Epithelial cell of prostate (primary cell): ENCODE measurements at regions not wholly inside any gene's neighbourhood (a gene's known extent, or its start where the extent isn't known, plus 50 kb on each side); places are given as distances from the start of the nearest gene placed in this dataset.
A peak's percentile ranks its signal among the peaks of the same experiment; 100 is the strongest.

Source experiments
- DNase-seq: peaks from one replicate; pipeline ENCODE4 v3.0.0-alpha.2; 2011; ENCODE audit warnings: low read depth, low spot score
- H3K27ac ChIP-seq: fragments of 450-650 bp; 2 replicates; pipeline ENCODE4 v1.5.1; 2017; ENCODE audit warnings: mild to moderate bottlenecking

DNA sequence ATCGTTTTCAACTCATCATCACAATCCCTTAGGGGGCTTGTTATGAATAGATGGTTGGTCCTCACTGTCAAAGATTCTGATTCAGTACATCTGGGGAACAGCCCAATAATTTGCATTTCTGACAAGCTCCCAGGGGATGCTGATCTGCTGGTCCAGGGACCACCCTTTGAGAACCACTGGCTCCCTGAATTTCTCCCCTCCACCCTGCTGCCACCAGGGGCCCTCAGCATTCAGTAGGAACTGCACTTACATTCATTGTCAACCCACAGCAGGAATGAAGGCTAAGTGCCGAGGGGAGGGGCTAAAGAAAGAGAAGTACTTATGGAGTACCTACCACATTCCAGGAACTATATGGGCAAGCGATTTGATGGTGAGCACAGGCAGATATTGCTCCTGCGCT, 85.9 kb downstream of the BOD1 start:
- no peak for DNase-seq
- H3K27ac ChIP-seq = no peak overlapping the region

DNA sequence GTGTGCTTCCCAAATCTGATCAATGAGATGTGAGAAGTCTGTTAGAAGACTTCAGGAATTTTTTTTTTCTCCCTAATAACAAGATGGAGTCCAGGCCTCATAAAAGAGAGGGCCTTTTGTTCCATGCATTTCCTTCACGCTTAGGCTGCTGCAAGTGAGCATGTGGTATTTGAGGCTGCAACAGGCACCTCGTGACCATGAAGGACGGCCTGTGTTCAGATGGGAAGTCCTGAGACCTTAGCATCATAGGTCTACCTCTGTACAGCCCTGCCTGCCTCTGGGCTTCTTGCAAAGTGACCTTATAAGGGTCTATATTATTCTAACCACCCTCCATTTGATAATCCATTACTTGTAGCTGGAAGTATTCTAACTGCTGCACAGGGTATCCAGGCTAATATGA, 86.6 kb downstream of the BOD1 start:
- no peak overlapping the region for H3K27ac ChIP-seq
- DNase-seq = no peak

DNA sequence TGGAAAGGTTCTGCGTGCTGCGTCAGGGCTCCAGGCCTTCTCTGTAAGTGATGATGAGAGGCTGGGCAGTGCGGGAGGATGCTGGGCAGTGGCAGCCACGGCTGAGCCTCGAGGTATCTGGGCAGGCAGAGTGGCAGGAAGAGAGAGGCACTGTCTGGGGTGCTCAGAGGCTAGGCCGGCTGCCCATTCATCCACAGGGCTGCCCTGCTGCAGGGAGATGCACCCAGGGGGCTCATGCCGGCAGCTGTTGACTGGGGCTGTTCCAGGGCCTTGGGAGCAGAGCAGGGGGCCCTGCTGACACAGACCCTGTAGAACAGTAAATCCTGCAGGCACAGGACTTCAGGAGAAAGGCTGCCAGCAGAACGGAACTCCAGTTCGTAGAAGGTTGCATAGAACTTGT, 88.8 kb downstream of the BOD1 start:
- no peak overlapping the region for H3K27ac ChIP-seq
- DNase-seq = no peak

- no peak overlapping the region for H3K27ac ChIP-seq
- no peak for DNase-seq
Measured at GRCh38 chr5:173524136-173524535, 92.3 kb downstream of the BOD1 start.

DNA sequence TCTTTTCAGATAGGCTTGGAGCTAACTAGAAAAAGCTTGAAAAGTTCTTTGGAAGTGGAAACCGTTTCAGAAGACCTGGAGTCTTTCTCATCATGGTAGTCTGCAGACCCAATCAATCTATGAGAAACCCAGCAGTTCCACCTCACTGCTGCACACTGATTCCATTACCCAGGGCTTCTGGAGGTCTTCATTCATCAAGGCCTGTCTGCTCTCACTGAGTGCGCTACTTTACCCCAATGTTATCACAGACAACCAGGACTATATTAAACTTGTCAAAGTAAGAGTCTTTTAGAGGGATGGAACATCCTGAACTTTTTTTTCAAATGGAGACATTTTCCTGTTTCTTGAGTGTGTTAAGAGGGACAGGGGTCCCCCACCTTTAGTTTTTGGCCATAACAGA, 93.1 kb downstream of the BOD1 start:
- no peak overlapping the region for H3K27ac ChIP-seq
- DNase-seq = no peak

DNA sequence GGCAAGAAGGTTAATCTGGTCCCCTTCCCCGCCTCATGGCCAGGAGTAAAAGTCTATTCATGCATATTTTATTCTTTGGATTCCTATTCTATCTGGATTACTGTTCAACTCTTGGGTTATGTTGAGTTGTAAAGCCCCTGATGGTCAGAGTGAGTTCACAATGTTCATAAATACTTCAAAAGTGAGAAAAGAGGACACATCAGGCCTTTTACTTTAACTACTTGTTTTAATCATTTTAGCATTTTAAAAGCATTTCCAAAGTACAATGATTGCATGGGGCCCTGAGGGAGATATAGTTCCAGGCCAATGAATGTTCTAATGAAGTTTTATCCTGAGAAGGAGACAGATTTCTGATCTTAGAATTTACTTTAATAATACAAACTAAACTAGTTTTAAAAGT, 93.9 kb downstream of the BOD1 start:
- no peak overlapping the region for H3K27ac ChIP-seq
- no peak for DNase-seq

DNA sequence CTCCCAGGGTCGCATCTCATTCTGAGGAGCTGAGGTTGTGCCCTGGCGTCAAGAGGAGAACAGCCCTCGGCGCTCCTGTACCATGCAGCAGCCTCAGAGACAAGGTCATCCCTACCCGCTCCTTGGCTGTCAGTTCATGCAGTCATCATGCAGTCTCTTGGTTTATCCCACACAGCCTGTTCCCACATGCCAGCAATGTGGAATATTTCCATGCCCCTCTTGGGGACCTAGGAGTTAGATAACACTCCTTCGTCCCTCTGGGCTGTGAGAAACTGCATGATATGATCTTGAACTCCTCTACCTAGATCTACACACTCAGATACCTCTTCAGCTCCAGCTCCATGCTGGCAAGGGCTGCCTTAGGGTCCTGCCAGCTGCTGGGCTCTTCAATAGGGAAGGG, 97.6 kb downstream of the BOD1 start:
- no peak for DNase-seq
- H3K27ac ChIP-seq = no peak overlapping the region

- no peak for DNase-seq
- no peak overlapping the region for H3K27ac ChIP-seq
Measured at GRCh38 chr5:173517648-173518047, 98.8 kb downstream of the BOD1 start.

DNA sequence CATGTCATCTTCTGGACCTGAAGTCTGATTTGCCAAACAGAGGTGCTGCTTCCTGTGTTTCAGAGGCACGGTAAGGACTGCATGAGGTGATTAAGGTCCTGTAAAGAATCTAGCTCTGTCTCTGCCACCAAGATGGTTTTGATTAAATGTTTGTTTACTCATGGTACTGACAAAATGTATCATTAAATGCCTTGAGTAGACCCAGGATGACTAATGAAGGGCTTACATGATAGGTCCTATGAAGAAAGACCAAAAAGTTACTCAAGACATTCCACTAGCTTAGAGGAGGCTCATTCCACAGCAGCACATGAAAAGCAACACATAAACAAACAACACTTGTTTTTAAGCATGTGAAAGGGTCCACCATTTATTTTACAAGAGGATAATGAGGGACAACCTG, 100.9 kb downstream of the BOD1 start:
- DNase-seq = peak; percentile 14
- H3K27ac ChIP-seq = no peak overlapping the region

DNA sequence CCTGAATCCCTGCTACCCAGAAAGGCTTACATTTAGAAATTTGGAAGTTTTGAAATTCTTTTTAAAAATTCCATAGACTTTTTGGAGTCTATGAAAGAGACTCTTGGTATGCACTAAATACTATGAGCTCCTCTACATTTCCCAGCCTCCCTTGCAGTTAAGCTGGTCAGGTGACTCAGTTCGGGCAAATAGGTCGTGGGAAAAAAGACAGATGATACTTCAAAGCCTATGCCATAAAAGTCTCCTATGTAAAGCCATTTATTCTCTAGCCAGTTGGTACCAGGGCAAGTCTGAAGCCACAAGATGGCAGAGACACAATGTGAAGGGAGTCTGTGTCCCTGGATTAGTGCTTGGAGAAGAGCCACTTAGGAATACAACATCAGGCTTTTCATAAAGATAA, 101.8 kb downstream of the BOD1 start:
- no peak for DNase-seq
- no peak overlapping the region for H3K27ac ChIP-seq

DNA sequence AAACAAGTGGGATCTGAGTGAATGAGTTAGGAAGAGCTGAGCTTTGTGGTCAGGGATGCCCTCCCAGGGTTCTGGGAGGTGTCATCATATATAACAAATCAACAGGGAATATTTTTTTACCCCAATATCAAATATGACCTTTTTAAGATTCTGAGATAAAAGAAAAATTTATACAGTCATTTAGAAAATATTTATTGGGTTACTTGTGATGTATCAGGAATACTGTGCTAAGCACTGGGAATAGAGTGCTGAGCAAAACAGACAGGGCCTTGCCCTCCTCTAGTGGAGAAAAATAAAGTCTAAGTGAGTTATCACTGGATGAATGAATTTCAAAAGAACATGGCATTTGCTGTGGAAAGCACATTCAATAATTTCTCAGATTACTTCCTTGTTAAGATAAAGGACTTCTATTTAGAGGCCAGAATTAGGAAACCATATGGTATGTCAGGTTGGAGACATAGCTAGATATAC, 102.9 kb downstream of the BOD1 start:
- no peak overlapping the region for H3K27ac ChIP-seq
- DNase-seq = no peak

DNA sequence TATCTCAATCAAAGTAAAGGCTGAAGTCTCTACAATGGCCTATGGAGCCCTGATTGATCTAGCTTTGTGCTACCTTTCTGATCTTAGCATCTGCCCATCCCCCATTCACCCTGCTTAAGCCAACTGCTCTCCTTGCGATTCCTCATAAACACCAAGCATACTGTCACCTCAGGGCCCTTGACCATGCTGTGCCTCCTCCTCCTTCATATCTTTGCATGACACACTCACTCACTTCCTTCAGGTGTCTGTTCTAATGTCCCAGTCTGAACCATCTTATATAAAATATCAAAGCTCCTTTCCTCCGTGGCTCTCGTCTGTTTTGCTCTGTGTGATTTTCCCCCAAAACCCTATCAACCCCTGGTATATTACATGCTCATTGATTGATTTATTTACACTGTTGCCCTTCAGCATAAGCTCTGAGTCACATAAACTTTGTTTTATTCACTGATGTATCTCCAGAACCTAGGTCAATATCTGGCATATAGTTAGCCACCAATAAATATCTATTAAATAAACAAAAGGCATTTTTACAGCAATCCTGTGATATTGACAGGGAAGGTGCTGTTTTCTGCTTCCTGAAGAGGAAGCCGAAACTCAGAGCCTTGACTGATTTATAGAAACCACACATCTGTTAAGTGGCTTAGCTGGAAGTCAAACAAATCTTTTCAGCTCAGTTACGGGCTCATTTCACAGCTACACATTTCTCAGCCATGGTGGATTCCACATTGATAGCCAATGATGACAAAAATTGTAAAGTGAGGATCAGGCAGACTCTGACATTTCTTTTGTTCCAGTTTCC, 103.6 kb downstream of the BOD1 start:
- peak; percentile 14 for DNase-seq
- no peak overlapping the region for H3K27ac ChIP-seq

DNA sequence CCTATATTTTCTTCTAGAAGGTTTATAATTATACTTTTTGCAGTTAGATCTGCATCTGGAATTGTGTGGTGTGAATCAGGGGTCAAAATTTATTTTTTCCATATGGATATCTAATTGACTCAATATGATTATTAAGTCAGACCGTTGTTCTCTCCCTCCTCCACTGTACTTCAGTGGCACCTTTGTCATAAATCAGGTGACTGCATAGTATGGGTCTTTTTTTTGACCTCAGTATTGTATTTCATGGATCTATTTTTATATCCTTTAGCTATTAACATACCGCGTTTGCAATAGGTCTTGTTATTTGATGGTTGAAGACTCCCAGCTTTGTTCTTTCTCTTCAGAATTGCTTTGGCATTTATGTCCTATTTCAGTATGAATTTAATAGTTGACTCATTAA, 107.4 kb downstream of the BOD1 start:
- no peak for DNase-seq
- no peak overlapping the region for H3K27ac ChIP-seq

DNA sequence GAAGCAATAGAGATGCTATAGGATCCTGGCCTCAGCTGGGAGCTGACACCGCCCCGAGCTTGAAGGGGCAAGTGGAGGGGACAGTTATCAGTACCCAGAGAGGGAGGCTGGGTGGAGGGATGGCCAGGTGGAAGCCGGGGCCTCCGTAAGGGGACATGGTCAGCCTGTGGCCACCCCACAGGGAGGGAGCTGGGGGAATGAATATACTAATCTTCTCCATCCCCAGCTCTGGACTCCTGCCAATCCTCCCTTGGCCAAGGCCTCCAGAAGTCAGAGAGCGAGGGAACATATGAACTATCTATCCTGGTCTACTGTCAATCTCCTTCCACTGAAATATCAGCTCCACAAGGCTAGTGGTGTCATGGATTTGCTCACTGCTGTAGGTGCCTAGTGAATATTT, 109.3 kb downstream of the BOD1 start:
- H3K27ac ChIP-seq = no peak overlapping the region
- DNase-seq = no peak

GRCh38 chr5:173505634-173506033, 110.8 kb downstream of the BOD1 start:
- DNase-seq = no peak
- no peak overlapping the region for H3K27ac ChIP-seq

DNA sequence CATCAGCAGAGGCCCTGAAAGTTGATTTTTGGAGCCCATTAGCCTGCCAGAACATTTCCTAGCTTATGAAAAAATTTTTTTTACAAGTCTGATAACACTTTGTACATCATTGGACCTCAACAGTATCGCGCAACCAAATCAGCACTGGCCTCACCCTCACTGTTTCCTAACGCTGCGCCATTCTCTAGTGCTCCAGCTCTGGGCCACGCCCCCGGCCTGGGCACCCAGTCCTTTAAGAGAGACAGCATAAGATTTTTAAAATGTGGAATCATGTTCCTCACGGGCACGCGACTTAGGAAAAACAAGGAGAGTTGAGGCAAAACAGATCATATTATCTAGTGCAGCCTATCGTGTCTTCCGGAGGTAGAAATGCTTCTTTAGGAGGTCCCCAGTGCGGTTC, 114.5 kb downstream of the BOD1 start:
- DNase-seq = no peak
- H3K27ac ChIP-seq = no peak overlapping the region

DNA sequence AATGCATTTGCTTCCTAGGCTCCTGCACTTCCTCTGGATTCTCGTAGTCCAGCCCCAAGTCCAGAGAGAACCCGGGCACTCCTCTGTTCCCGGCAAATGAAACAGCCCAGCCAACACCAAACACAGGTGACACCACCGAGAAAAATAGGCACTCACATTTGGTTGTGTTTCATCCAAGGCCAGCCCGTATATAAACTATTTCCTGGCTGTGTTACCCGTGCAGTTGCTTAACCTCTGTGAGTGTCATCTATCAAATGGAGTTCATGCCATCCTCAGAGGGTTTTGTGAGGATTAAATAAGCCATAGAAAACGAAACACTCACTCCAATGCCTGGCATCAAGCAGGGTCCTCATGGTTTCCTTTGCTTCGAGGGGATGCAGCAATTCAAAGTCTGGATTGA, 115.2 kb downstream of the BOD1 start:
- DNase-seq = no peak

GRCh38 chr5:173500213-173500560, 116.3 kb downstream of the BOD1 start:
- no peak for DNase-seq

More for the DNA sequence above, 115.2 kb downstream of the BOD1 start:
- no peak overlapping the region for H3K27ac ChIP-seq

DNA sequence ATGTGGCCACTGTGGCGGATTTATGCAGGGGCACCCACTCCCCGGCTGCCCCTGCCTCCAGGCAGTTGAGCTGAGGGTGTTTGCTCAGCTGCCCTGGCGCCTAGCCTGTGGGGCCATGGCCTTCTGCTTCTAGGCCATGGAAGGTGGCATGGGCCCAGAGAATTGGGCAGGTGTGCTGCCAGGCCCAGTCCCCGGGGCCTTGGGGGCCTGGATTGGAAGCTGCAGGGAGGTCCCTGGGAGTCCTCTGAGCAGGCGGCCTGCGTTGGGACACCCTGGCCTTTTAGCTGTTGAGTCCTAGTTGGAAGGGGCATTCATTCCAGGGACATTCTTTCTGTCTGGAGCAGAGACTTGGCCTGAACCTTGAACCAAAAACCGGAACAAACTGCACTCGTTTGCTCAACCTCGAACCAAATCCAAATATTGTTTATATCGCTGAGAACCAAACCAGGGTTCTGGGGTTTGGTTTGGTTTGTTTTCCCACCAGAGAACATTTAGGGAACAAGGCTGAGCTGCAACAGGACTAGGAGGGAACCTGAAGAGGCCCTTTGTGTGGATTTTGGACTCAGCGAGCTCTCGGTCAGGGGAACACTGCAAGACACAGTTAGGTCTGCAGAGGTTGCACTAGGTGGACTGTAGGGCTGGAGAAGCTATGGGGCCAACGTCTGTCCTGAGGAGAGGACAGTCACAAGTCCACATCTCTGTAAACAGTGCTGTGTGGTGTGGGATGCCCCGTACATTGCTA, 116.8 kb downstream of the BOD1 start:
- DNase-seq = no peak
- H3K27ac ChIP-seq = no peak overlapping the region

More at GRCh38 chr5:173500213-173500560, 116.3 kb downstream of the BOD1 start:
- no peak overlapping the region for H3K27ac ChIP-seq

GRCh38 chr5:173498739-173499470, 117.5 kb downstream of the BOD1 start:
- no peak for DNase-seq
- H3K27ac ChIP-seq = no peak overlapping the region

- no peak overlapping the region for H3K27ac ChIP-seq
- DNase-seq = no peak
Measured at GRCh38 chr5:173498286-173498685, 118.2 kb downstream of the BOD1 start.
